ENCODE measurements at regions not wholly inside any gene's neighbourhood (a gene's known extent, or its start where the extent isn't known, plus 50 kb on each side); places are given as distances from the start of the nearest gene placed in this dataset.

DNA sequence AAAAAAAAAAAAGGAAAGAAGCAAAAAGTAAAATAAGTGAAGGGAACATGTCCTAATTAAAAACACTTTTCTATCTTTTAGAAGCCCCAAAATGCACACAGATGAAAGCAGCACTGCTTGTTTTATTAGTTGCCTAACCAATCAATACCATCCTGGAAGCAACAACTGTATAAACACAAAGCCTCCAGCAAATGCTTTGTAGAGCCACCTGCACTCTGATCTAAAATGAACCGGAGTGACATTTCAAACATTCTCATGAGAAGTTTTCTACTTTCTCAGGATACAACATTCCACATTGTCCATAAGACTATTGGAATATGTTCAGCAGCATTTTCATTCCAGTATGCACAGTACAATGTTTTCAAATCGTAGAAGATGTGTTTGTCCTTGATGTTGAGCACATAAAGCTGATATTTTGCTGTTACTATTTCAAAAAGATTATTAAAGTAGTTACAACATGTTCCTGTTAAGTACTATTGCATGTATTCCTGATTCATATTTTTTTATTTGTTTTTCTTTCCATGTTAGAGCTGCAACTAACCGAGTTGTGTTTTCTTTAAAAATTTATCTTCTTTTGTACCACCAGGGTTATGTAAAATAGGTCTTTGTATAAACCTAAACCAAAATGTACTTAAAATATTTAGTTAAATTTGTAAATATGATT, 50.3 kb upstream of the PLSCR5 start:
- Histone ChIP-seq H3K4me3 (ENCODE audit: low read length) (no peak overlapping the region), H2AFZ (ENCODE audit: low read length) (no peak overlapping the region), H3K36me3 (ENCODE audit: low read depth, low read length) (no peaks in the 10 kb centered on the region), H3K9me2 (replicated peaks; ENCODE audit: low read length) (no peaks in the 10 kb centered on the region), H3K79me2 (ENCODE audit: low read length) (no peaks in the 10 kb centered on the region), H3K4me2 (ENCODE audit: low read length) (no peak overlapping the region), H3K4me1 (ENCODE audit: insufficient read depth, low read length) (no peaks in the 10 kb centered on the region), H3K27me3 (ENCODE audit: low read length) (peaks cover 14% of the 10 kb centered on the region), H3F3A (ENCODE audit: low read length, unreplicated experiment) (no peaks in the 10 kb centered on the region), H3K9me3 (ENCODE audit: low read length) (no peaks in the 10 kb centered on the region), H3K27ac (ENCODE audit: low read length) (no peak overlapping the region), H3K9ac (ENCODE audit: low read length) (no peak overlapping the region), H4K20me1 (ENCODE audit: low read length) (no peaks in the 10 kb centered on the region)
- ChIA-PET POLR2A (ENCODE audit: unreplicated experiment) (interaction anchor here (0.6 kb wide), 1 partner anchor 189 kb away, joined by 3 read pairs; no protein-coding TSS in a partner anchor), CTCF (no interaction called here)
- ATAC-seq (0 out of 2 replicates have a peak, but pooled peaks have one; percentile 31), DNase-seq (peak; percentile 1)
- TF ChIP-seq, protein P1, sequence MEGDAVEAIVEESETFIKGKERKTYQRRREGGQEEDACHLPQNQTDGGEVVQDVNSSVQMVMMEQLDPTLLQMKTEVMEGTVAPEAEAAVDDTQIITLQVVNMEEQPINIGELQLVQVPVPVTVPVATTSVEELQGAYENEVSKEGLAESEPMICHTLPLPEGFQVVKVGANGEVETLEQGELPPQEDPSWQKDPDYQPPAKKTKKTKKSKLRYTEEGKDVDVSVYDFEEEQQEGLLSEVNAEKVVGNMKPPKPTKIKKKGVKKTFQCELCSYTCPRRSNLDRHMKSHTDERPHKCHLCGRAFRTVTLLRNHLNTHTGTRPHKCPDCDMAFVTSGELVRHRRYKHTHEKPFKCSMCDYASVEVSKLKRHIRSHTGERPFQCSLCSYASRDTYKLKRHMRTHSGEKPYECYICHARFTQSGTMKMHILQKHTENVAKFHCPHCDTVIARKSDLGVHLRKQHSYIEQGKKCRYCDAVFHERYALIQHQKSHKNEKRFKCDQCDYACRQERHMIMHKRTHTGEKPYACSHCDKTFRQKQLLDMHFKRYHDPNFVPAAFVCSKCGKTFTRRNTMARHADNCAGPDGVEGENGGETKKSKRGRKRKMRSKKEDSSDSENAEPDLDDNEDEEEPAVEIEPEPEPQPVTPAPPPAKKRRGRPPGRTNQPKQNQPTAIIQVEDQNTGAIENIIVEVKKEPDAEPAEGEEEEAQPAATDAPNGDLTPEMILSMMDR (conservative IDR thresholded peaks at IDR 0.05; ENCODE audit: low read depth, low read length): no peak
- TF ChIP-seq EZH2phosphoT487 (IDR thresholded peaks at IDR 0.05; ENCODE audit: borderline replicate concordance, low read length): no peak
- no peak for TF ChIP-seq EZH2 (IDR thresholded peaks at IDR 0.05; ENCODE audit: low read length, unreplicated experiment)
- BruUV-seq (replicated peaks): no TSS peak
- intact Hi-C loops (cut with micrococcal nuclease): no loop called here
